ENCODE measurements at regions not wholly inside any gene's neighbourhood (a gene's known extent, or its start where the extent isn't known, plus 50 kb on each side); places are given as distances from the start of the nearest gene placed in this dataset.
"Not testable (repeated sequence)": the region's sequence is repeated elsewhere in the genome, so short reads cannot be mapped to it uniquely, and the experiment has no call there.

GRCh38 chr1:148315071-148315811, 163.2 kb upstream of the NBPF11 start:
- DNase-seq (ENCODE audit: low spot score) = no peak

- DNase-seq (ENCODE audit: low spot score) = no peak
Observed at GRCh38 chr1:148310807-148311206, 158.7 kb upstream of the NBPF11 start.

- DNase-seq (ENCODE audit: low spot score) = no peak
Observed at GRCh38 chr1:148309940-148310500, 157.9 kb upstream of the NBPF11 start.

GRCh38 chr1:148308832-148309458, 156.9 kb upstream of the NBPF11 start:
- DNase-seq (ENCODE audit: low spot score) = no peak

- DNase-seq (ENCODE audit: low spot score) = peak; percentile 69
Observed at GRCh38 chr1:148307583-148308185, 155.6 kb upstream of the NBPF11 start.

- not testable (repeated sequence) for DNase-seq (ENCODE audit: low spot score)
Observed at GRCh38 chr1:148304935-148305334, 152.9 kb upstream of the NBPF11 start.

GRCh38 chr1:148302586-148303364, 150.7 kb upstream of the NBPF11 start:
- not testable (repeated sequence) for DNase-seq (ENCODE audit: low spot score)

- not testable (repeated sequence) for DNase-seq (ENCODE audit: low spot score)
Observed at GRCh38 chr1:148297852-148298251, 145.8 kb upstream of the NBPF11 start.

GRCh38 chr1:148296511-148296910, 144.4 kb upstream of the NBPF11 start:
- DNase-seq (ENCODE audit: low spot score) = no peak

GRCh38 chr1:148294116-148294807, 142.2 kb upstream of the NBPF11 start:
- no peak for DNase-seq (ENCODE audit: low spot score)

GRCh38 chr1:148293651-148294050, 141.6 kb upstream of the NBPF11 start:
- DNase-seq (ENCODE audit: low spot score) = no peak

- no peak for DNase-seq (ENCODE audit: low spot score)
Observed at GRCh38 chr1:148292915-148293314, 140.8 kb upstream of the NBPF11 start.

GRCh38 chr1:148290881-148291280, 138.8 kb upstream of the NBPF11 start:
- DNase-seq (ENCODE audit: low spot score) = no peak

- DNase-seq (ENCODE audit: low spot score) = no peak
Observed at GRCh38 chr1:148289647-148290046, 137.6 kb upstream of the NBPF11 start.

GRCh38 chr1:148285946-148286345, 133.9 kb upstream of the NBPF11 start:
- DNase-seq (ENCODE audit: low spot score) = not testable (repeated sequence)

GRCh38 chr1:148280831-148281572, 128.9 kb upstream of the NBPF11 start:
- DNase-seq (ENCODE audit: low spot score) = not testable (repeated sequence)

- DNase-seq (ENCODE audit: low spot score) = not testable (repeated sequence)
Observed at GRCh38 chr1:148279002-148279542, 127.0 kb upstream of the NBPF11 start.

GRCh38 chr1:148277865-148278279, 125.8 kb upstream of the NBPF11 start:
- DNase-seq (ENCODE audit: low spot score) = not testable (repeated sequence)

GRCh38 chr1:148267066-148267465, 115.0 kb upstream of the NBPF11 start:
- not testable (repeated sequence) for DNase-seq (ENCODE audit: low spot score)
